GM23248 (cell line): ENCODE measurements at regions not wholly inside any gene's neighbourhood (a gene's known extent, or its start where the extent isn't known, plus 50 kb on each side); places are given as distances from the start of the nearest gene placed in this dataset.

Experiments used
- DNase-seq: peaks from one replicate; pipeline ENCODE4 v3.0.0-alpha.2; 2015
- H2AFZ ChIP-seq: fragments of 200-600 bp; sonication (generic); 2 replicates; pipeline ENCODE4 v1.6.1; 2016; ENCODE audit warnings: antibody characterized with exemption
- H3F3A ChIP-seq: fragments of 200-600 bp; sonication (generic); 2 replicates; pipeline ENCODE4 v1.6.1; 2016; ENCODE audit warnings: mild to moderate bottlenecking, antibody characterized with exemption, mixed run types; ENCODE audit not compliant: insufficient read depth
- H3K27ac ChIP-seq: fragments of 200-600 bp; sonication (generic); 2 replicates; pipeline ENCODE4 v1.5.1; 2016; ENCODE audit warnings: mild to moderate bottlenecking
- H3K27me3 ChIP-seq: fragments of 200-600 bp; sonication (generic); replicated peaks from 2 replicates; pipeline ENCODE4 v1.6.1; 2016; ENCODE audit warnings: mild to moderate bottlenecking; ENCODE audit not compliant: insufficient read depth
- H3K36me3 ChIP-seq: fragments of 200-600 bp; sonication (generic); 2 replicates; pipeline ENCODE4 v1.6.1; 2016; ENCODE audit warnings: low read depth, mild to moderate bottlenecking
- H3K4me1 ChIP-seq: fragments of 200-600 bp; sonication (generic); 2 replicates; pipeline ENCODE4 v1.6.1; 2016; ENCODE audit warnings: mild to moderate bottlenecking; ENCODE audit not compliant: insufficient read depth
- H3K4me2 ChIP-seq: fragments of 200-600 bp; sonication (generic); one replicate; pipeline ENCODE4 v1.6.1; 2016; ENCODE audit warnings: mild to moderate bottlenecking; ENCODE audit not compliant: unreplicated experiment
- H3K4me3 ChIP-seq: fragments of 200-600 bp; sonication (generic); 2 replicates; pipeline ENCODE4 v1.5.1; 2016; ENCODE audit warnings: mild to moderate bottlenecking
- H3K79me2 ChIP-seq: fragments of 200-600 bp; sonication (generic); 2 replicates; pipeline ENCODE4 v1.6.1; 2016; ENCODE audit warnings: mild to moderate bottlenecking; ENCODE audit not compliant: insufficient read depth
- H3K9ac ChIP-seq: fragments of 200-600 bp; sonication (generic); 2 replicates; pipeline ENCODE4 v1.6.1; 2016; ENCODE audit warnings: mild to moderate bottlenecking
- H3K9me2 ChIP-seq: fragments of 200-600 bp; sonication (generic); 2 replicates; pipeline ENCODE4 v1.6.1; 2016; ENCODE audit warnings: mixed run types, mild to moderate bottlenecking, moderate library complexity; ENCODE audit not compliant: insufficient read depth
- H3K9me3 ChIP-seq: fragments of 200-600 bp; sonication (generic); one replicate; pipeline ENCODE4 v1.6.1; 2017; ENCODE audit warnings: low read depth
- H4K20me1 ChIP-seq: fragments of 200-600 bp; sonication (generic); 2 replicates; pipeline ENCODE4 v1.6.0; 2016; ENCODE audit not compliant: insufficient read depth
- EZH2 ChIP-seq: fragments of 200-600 bp; sonication (generic); IDR thresholded peaks from 2 replicates; pipeline ENCODE4 v1.6.1; 2018; ENCODE audit warnings: antibody characterized with exemption, mild to moderate bottlenecking; ENCODE audit not compliant: insufficient read depth, poor library complexity, severe bottlenecking
- EZH2phosphoT487 ChIP-seq: fragments of 200-600 bp; sonication (generic); IDR thresholded peaks from 2 replicates; pipeline ENCODE4 v1.6.1; 2018; ENCODE audit warnings: antibody characterized with exemption, moderate library complexity, mild to moderate bottlenecking, low read depth; ENCODE audit not compliant: insufficient read depth
- WGBS, 2 experiments: methylation state at CpG; one replicate each; pipeline ENCODE4 v1.1.6; 2015 to 2017; ENCODE audit warnings: low lambda C conversion rate in 2 of 2, low coverage in 1 of 2; ENCODE audit errors: missing lambda C conversion rate in 2 of 2; 5-methylcytosine and 5-hydroxymethylcytosine counted together
- in situ Hi-C: fragments of 300-500 bp; cut with MboI; formaldehyde crosslinking; loops from 2 replicates; pipeline ENCODE4 v1.15.0; 2020

DNA sequence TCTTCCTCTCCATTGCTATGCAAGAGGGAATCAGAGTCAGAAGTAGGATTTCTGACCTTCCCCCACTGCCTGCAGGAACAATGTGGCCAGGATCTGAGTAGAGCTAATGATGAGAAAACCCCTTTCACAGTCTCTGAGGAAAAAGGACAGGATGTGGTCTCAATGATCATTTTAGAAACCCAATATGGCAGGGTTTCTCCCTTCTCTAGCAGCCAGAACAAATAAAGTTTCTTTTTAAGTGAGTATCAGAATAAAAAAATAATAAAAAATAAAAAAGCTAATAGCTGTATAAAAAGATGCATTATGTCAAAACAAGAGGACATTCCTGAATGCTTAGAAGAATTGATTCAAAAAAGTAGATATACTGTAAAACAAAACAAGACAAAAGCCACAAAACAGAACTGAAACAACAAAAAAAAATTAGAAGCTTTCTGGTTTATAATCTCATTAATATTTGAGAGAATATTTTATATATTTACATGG lies 1124.9 kb upstream of the ZEB2 start:
- H3K79me2 ChIP-seq, result no peaks in the 10 kb centered on the region
- in situ Hi-C loops, result no loop called here
- H3K27me3 ChIP-seq, result no peaks in the 10 kb centered on the region
- H3K9me2 ChIP-seq, result no peaks in the 10 kb centered on the region
- H2AFZ ChIP-seq, result no peak overlapping the region
- H3K36me3 ChIP-seq, result no peaks in the 10 kb centered on the region
- no peak overlapping the region for H3K27ac ChIP-seq
- no peaks in the 10 kb centered on the region for H4K20me1 ChIP-seq
- TF ChIP-seq EZH2 (no peak), EZH2phosphoT487 (no peak)
- H3K4me2 ChIP-seq, result no peak overlapping the region
- no peak overlapping the region for H3K4me3 ChIP-seq
- no peak overlapping the region for H3K9ac ChIP-seq
- DNase-seq, result no peak
- no peaks in the 10 kb centered on the region for H3K9me3 ChIP-seq
- no peaks in the 10 kb centered on the region for H3K4me1 ChIP-seq
- H3F3A ChIP-seq, result no peaks in the 10 kb centered on the region

DNA sequence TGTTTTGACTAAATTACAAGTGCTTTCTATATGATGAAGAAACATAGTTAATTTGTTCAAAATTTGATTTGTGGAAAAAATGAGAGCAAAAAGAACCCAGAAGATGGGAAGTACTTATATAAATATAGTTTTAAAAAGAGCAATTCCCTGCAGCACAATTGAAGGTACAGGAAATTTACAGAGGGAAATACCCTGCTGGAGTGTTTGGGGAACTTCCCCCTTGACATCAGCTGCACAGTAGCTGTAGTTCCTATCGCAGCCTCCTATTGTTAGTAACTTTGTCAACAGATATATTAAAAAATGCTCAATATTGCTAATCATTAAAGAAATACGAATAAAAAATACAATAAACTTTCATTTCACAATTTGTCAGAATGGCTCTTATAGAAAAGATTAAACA lies 1118.8 kb upstream of the ZEB2 start:
- WGBS, 2 experiments, result 88 to 98% methylated on average over 2 of the region's 2 CpGs
- no peak for TF ChIP-seq EZH2phosphoT487
- no peak for TF ChIP-seq EZH2
- Histone ChIP-seq H3F3A (no peaks in the 10 kb centered on the region), H3K36me3 (no peaks in the 10 kb centered on the region), H3K9ac (no peak overlapping the region), H3K4me1 (no peaks in the 10 kb centered on the region), H3K9me2 (no peaks in the 10 kb centered on the region), H3K4me2 (no peak overlapping the region), H3K27ac (no peak overlapping the region), H3K9me3 (no peaks in the 10 kb centered on the region), H3K79me2 (no peaks in the 10 kb centered on the region), H3K4me3 (no peak overlapping the region), H3K27me3 (no peaks in the 10 kb centered on the region), H4K20me1 (no peaks in the 10 kb centered on the region), H2AFZ (no peak overlapping the region)
- DNase-seq, result no peak
- in situ Hi-C loops, result no loop called here

DNA sequence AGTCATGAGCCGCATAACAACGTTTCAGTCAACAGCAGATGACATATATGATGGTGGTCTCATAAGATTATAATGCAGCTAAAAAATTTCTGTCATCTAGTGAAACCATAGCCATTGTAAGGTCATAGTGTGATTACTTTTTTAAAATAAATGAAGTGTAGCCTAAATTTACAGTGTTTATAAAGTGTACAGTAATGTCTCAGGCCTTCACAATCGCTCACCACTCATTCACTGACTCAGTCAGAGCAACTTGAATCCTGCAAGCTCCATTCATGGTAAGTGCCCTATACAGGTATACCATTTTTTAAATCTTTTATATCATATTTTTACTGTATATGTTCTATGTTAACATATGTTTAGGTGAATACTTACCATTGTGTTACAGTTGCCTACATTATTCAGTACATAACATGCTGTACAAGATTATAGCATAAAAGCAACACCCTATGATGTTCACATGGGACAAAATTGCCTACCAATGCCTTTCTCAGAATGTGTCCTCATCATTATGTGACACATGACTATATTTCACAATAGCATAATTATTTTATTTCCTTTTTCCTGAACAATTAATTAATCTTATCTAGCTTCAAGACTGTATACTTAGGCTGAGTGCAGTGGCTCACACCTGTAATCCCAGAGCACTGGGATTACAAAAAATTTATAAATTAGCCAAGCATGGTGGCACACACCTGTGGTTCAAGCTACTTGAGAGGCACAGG lies 1115.9 kb upstream of the ZEB2 start:
- no peak for TF ChIP-seq EZH2phosphoT487
- no peak for TF ChIP-seq EZH2
- no peaks in the 10 kb centered on the region for H3K9me3 ChIP-seq
- DNase-seq, result peak; percentile 27
- no peak overlapping the region for H3K4me2 ChIP-seq
- H3K9me2 ChIP-seq, result no peaks in the 10 kb centered on the region
- H3K27me3 ChIP-seq, result no peaks in the 10 kb centered on the region
- H3F3A ChIP-seq, result peaks cover 10% of the 10 kb centered on the region
- in situ Hi-C loops, result no loop called here
- no peaks in the 10 kb centered on the region for H3K79me2 ChIP-seq
- H3K27ac ChIP-seq, result no peak overlapping the region
- 76 to 84% methylated on average over 3 of the region's 3 CpGs for WGBS, 2 experiments
- H3K4me1 ChIP-seq, result peaks cover 10% of the 10 kb centered on the region
- no peaks in the 10 kb centered on the region for H3K36me3 ChIP-seq
- no peak overlapping the region for H3K4me3 ChIP-seq
- H4K20me1 ChIP-seq, result no peaks in the 10 kb centered on the region
- no peak overlapping the region for H2AFZ ChIP-seq
- H3K9ac ChIP-seq, result no peak overlapping the region

DNA sequence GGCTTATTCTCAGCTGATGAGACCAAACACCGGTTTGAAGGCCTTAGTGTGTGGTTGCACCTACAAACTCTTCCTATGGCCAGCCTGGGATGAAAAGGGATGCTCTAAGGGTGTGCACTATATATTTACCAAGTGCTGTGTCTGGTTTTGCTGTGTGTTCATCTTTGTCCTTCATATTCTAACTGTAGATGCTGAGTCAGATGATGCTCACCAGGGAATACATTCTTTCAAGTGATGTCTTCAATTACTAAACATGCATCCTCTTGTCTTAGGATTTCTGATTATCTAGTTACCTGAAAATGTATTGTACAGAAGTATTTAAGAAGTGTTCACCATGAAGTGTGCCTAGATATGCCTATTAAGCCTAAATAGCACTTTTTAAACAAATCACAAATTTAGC lies 1111.6 kb upstream of the ZEB2 start:
- peaks cover 10% of the 10 kb centered on the region for H3K4me1 ChIP-seq
- H3K9me3 ChIP-seq, result no peaks in the 10 kb centered on the region
- no peak overlapping the region for H3K4me3 ChIP-seq
- H3K4me2 ChIP-seq, result peak overlapping the region; percentile 15
- H3K9ac ChIP-seq, result no peak overlapping the region
- no peak overlapping the region; the same call in 1 of the 2 replicates for H2AFZ ChIP-seq
- 94 to 100% methylated on average over 1 of the region's 1 CpG for WGBS, 2 experiments
- in situ Hi-C loops, result no loop called here
- no peaks in the 10 kb centered on the region for H3K79me2 ChIP-seq
- no peaks in the 10 kb centered on the region for H3K36me3 ChIP-seq
- DNase-seq, result peak; percentile 61
- no peak overlapping the region for H3K27ac ChIP-seq
- H4K20me1 ChIP-seq, result no peaks in the 10 kb centered on the region
- no peaks in the 10 kb centered on the region for H3K27me3 ChIP-seq
- TF ChIP-seq EZH2 (no peak), EZH2phosphoT487 (no peak)
- no peaks in the 10 kb centered on the region for H3K9me2 ChIP-seq
- peaks cover 10% of the 10 kb centered on the region for H3F3A ChIP-seq

DNA sequence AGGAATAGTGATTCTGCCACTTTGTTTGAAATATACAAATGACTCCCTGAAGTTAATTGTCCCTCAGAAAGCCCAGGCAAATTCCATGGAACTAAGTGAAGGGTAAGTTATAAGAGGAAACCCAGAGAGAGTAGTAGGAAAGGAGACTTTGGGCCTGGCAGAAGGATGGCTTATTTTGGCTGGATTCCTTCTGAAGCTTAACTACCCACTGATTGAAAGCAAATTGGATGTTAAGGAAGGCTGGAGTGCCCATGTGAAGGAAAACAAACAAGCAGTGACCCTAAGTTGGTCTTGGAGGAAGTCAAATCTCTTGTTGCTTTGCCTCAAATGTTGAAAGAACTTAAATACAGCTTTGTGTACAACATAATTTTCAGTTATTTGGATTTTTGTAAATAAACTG lies 1106.4 kb upstream of the ZEB2 start:
- TF ChIP-seq EZH2 (no peak), EZH2phosphoT487 (no peak)
- in situ Hi-C loops, result no loop called here
- Histone ChIP-seq H3K9me2 (no peaks in the 10 kb centered on the region), H3K27me3 (no peaks in the 10 kb centered on the region), H3K27ac (no peak overlapping the region), H3F3A (peaks cover 12% of the 10 kb centered on the region), H3K9me3 (no peaks in the 10 kb centered on the region), H3K79me2 (no peaks in the 10 kb centered on the region), H2AFZ (no peak overlapping the region), H3K4me2 (no peak overlapping the region), H3K36me3 (no peaks in the 10 kb centered on the region), H4K20me1 (no peaks in the 10 kb centered on the region), H3K9ac (no peak overlapping the region), H3K4me1 (peaks cover 24% of the 10 kb centered on the region), H3K4me3 (no peak overlapping the region)
- DNase-seq, result no peak
